GM12874 (cell line): ENCODE measurements at regions not wholly inside any gene's neighbourhood (a gene's known extent, or its start where the extent isn't known, plus 50 kb on each side); places are given as distances from the start of the nearest gene placed in this dataset.

ENCODE experiments used
- TF ChIP-seq, protein P1 (sequence below): IDR thresholded peaks from 2 replicates; pipeline ENCODE4 v1.5.1; 2011; ENCODE audit warnings: low read depth, mild to moderate bottlenecking, control low read depth, low read length, moderate library complexity; ENCODE audit not compliant: insufficient read depth

- TF ChIP-seq, protein P1, sequence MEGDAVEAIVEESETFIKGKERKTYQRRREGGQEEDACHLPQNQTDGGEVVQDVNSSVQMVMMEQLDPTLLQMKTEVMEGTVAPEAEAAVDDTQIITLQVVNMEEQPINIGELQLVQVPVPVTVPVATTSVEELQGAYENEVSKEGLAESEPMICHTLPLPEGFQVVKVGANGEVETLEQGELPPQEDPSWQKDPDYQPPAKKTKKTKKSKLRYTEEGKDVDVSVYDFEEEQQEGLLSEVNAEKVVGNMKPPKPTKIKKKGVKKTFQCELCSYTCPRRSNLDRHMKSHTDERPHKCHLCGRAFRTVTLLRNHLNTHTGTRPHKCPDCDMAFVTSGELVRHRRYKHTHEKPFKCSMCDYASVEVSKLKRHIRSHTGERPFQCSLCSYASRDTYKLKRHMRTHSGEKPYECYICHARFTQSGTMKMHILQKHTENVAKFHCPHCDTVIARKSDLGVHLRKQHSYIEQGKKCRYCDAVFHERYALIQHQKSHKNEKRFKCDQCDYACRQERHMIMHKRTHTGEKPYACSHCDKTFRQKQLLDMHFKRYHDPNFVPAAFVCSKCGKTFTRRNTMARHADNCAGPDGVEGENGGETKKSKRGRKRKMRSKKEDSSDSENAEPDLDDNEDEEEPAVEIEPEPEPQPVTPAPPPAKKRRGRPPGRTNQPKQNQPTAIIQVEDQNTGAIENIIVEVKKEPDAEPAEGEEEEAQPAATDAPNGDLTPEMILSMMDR = no peak
These were observed 236.0 kb upstream of the DEFB112 start for GRCh38 chr6:50285735-50286134.

GRCh38 chr6:50288241-50288640 is 238.5 kb upstream of the DEFB112 start:
- TF ChIP-seq, protein P1 = no peak

DNA sequence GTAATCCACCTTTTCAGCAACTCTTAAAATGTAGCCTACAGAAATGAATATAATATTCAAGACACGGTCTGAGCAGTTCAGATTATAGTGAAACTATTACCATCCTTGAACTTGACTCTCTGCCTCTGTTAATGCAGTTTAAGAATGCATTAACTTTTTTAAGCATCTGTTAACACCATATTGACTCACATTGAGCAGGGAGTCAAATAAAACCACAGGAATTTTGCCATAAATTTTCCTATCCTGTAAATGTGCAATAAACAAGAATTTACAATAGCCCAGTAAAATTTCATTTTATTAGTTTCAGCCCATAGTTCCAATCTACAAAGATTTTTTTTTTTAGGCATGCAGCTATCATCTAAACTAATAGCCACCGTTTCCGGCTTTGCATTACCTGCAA is 239.2 kb upstream of the DEFB112 start:
- TF ChIP-seq, protein P1 = no peak

GRCh38 chr6:50289366-50289765 is 239.6 kb upstream of the DEFB112 start:
- TF ChIP-seq, protein P1 = no peak

DNA sequence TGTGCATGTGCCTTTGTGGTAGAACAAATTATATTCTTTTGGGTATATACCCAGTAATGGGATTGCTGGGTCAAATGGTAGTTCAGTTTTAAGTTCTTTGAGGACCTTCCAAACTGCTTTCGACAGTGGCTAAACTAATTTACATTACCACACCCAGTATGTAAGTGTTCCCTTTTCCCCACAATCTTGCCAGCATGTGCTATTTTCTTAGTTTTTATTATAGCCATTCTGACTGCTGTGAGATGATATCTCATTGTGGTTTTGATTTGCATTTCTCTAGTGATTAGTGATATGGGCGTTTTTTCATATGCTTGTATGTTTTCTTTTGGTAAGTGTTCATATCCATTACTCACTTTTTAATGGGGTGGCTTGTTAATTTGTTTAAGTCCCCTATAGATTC is 251.6 kb upstream of the DEFB112 start:
- TF ChIP-seq, protein P1 = no peak

DNA sequence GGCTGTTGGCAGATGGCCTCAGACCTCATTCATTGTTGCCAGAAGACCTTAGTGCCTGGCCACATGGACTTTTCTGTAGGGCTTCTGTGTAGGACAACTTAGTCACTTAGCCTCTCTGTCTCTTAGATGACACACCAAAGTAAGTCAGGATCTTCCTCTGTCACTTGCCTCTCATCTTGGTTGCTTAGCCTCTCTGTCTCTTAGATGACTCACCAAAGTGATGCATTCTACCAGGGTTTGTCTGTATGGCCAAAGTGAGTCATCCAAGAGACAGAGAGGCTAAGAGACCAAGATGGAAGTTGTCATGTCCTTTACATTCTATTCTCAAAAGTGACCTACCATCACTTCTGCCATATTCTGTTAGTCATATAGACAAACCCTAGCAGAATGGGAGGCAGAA is 255.9 kb upstream of the DEFB112 start:
- TF ChIP-seq, protein P1 = no peak

GRCh38 chr6:50318536-50318935 is 268.8 kb upstream of the DEFB112 start:
- TF ChIP-seq, protein P1 = no peak

GRCh38 chr6:50330347-50330746 is 280.6 kb upstream of the DEFB112 start:
- TF ChIP-seq, protein P1 = no peak
